Activated naive CD4-positive, alpha-beta T cell treated with anti-CD3 and anti-CD28 coated beads, Interleukin-2, amount 10 ng/mL, durations not matched to agents 7 days and 5 days (primary cell): ENCODE measurements at regions not wholly inside any gene's neighbourhood (a gene's known extent, or its start where the extent isn't known, plus 50 kb on each side); places are given as distances from the start of the nearest gene placed in this dataset.

Source experiments
- CTCF ChIA-PET: fragments of 350-600 bp; sonication (Branson Sonifier 250); formaldehyde crosslinking; loops from one replicate; lab custom pipeline; 2021; ENCODE audit warnings: antibody characterized with exemption; lab: Charles Lee
- DNase-seq: peaks from one replicate; pipeline ENCODE4 v3.0.0-alpha.2; 2020
- H3K27ac Mint-ChIP-seq: one replicate; pipeline ENCODE4 v1.8.0; 2021; ENCODE audit warnings: mild to moderate bottlenecking, moderate library complexity, mixed read lengths
- H3K27me3 Mint-ChIP-seq: one replicate; pipeline ENCODE4 v1.8.0; 2021; ENCODE audit warnings: mild to moderate bottlenecking, mixed read lengths
- H3K36me3 Mint-ChIP-seq: one replicate; pipeline ENCODE4 v1.8.0; 2021; ENCODE audit warnings: mixed read lengths
- H3K4me1 Mint-ChIP-seq: one replicate; pipeline ENCODE4 v1.8.0; 2021; ENCODE audit warnings: mixed read lengths
- H3K4me3 Mint-ChIP-seq: one replicate; pipeline ENCODE4 v1.8.0; 2021; ENCODE audit warnings: mild to moderate bottlenecking, moderate library complexity, mixed read lengths
- H3K9me3 Mint-ChIP-seq: one replicate; pipeline ENCODE4 v1.8.0; 2021; ENCODE audit warnings: mixed read lengths

DNA sequence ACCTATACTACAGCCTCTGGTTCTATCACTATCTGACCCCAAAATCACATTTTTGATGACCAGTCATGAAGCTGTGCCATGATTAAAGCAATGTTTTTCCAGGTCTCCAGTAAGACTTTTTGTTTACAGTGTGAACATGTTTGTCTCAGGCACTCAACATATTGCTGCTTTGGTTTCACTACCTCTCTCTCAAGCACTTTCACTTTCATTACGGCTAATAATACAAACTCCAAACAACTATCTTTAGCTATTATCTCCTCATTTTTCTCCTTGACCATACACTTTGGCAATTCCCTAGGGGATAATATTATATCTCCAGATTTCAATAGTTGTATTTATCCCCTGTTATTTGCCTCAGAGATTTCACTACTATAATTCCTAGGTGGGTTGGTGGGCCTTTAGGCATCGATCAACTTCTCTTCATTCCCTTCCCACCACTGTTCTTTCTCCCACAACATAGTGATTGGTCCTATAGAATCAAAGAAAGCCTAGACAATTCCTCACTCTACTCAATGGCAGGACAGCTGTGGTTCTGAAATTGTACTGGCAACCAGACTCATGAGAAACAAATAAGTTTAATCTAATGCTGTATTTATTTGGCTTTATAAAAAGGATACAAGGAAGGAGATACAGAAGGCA lies 261.4 kb upstream of the ZWINT start:
- DNase-seq = no peak
- H3K4me3 Mint-ChIP-seq = peak overlapping the region; percentile 50
- H3K36me3 Mint-ChIP-seq = no peaks in the 10 kb centered on the region
- H3K4me1 Mint-ChIP-seq = peaks cover 4% of the 10 kb centered on the region
- peaks cover 9% of the 10 kb centered on the region for H3K9me3 Mint-ChIP-seq
- H3K27me3 Mint-ChIP-seq = no peaks in the 10 kb centered on the region
- no peak overlapping the region for H3K27ac Mint-ChIP-seq
- CTCF ChIA-PET = no interaction called here

DNA sequence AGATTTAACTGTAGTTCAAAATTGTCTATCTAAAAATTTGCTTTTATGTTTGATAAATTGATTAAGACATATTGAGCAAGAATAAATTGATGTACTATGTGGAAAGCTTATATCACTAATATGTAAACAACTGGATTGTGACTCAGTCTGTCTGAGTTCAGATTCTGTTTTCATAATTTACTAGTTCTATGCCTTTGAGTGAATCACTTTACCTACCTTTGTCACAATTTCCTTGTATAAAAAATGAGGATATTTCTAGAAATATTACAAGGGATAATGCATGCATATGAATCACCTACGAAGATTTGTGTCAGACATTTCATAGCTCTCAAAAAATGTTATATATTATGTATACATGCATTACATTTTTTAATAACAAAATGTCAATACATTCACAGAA lies 245.1 kb upstream of the ZWINT start:
- CTCF ChIA-PET = no interaction called here
- H3K27me3 Mint-ChIP-seq = no peaks in the 10 kb centered on the region

DNA sequence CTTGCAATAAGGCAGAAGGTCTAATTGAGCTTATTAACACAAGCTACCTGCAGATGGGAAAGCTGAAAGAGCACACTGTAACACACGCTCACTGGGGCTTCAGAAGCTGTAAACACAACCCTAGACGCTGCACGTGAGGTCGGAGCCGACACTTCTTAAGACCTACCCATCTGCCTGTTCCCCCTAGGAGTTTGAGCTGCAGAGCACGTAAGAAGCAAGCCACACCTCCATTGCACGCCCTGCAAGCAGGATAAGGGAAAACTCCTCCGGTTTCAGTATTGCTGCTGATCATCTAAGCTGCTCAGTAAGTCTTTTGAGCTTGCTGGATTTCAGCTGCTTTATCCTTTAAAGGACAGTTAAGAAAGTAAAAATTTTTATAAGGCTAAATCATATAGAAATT lies 244.0 kb upstream of the ZWINT start:
- H3K4me1 Mint-ChIP-seq = no peaks in the 10 kb centered on the region
- H3K27ac Mint-ChIP-seq = no peak overlapping the region
- DNase-seq = no peak
- H3K9me3 Mint-ChIP-seq = no peaks in the 10 kb centered on the region
- no peaks in the 10 kb centered on the region for H3K36me3 Mint-ChIP-seq
- no peaks in the 10 kb centered on the region for H3K27me3 Mint-ChIP-seq
- CTCF ChIA-PET = no interaction called here
- H3K4me3 Mint-ChIP-seq = no peak overlapping the region

More for the DNA sequence above, 245.1 kb upstream of the ZWINT start:
- no peak overlapping the region for H3K27ac Mint-ChIP-seq
- H3K4me1 Mint-ChIP-seq = no peaks in the 10 kb centered on the region
- H3K9me3 Mint-ChIP-seq = no peaks in the 10 kb centered on the region
- no peak for DNase-seq
- no peak overlapping the region for H3K4me3 Mint-ChIP-seq
- H3K36me3 Mint-ChIP-seq = no peaks in the 10 kb centered on the region

DNA sequence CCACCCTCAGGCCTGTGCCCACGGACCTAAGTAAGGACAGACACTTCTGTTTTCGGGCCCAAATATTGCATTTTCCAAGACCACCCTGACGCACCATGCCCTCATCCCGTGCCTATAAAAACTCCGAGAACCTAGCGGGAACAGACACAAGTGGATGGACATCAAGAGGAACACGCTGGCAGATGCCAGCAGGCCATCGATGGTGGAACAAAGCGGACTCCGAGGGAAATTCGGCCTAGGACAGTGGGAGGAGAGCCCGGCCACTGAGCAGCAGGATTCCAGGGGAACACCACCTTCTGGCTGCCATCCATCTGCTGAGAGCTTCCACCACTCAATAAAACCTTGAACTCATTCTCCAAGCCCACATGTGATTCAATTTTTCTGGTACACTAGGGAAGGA lies 243.6 kb upstream of the ZWINT start:
- H3K36me3 Mint-ChIP-seq = no peaks in the 10 kb centered on the region
- H3K9me3 Mint-ChIP-seq = no peaks in the 10 kb centered on the region
- no peaks in the 10 kb centered on the region for H3K27me3 Mint-ChIP-seq
- no peaks in the 10 kb centered on the region for H3K4me1 Mint-ChIP-seq
- no peak overlapping the region for H3K27ac Mint-ChIP-seq
- H3K4me3 Mint-ChIP-seq = no peak overlapping the region
- DNase-seq = no peak
- CTCF ChIA-PET = no interaction called here

DNA sequence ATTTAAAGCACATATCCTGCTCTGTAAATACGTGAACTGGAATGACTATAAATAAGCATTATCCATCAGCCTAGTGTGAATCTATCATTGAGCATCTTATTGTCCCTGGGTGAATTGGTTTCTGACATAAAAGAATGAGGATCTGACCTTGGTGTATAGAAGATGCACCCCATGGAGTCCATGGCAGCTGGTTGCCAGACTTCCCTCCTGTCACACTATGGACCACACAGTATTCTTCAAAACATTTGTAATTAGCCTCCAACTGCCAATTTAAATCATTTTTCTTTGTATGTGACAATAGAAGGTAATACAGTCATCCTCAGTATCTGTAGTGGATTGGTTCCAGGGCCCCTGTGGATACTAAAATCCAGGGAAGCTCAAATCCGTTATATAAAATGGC lies 238.1 kb upstream of the ZWINT start:
- H3K36me3 Mint-ChIP-seq = no peaks in the 10 kb centered on the region
- CTCF ChIA-PET = no interaction called here
- no peak overlapping the region for H3K27ac Mint-ChIP-seq
- H3K9me3 Mint-ChIP-seq = peaks cover 3% of the 10 kb centered on the region
- no peak overlapping the region for H3K4me3 Mint-ChIP-seq
- DNase-seq = no peak
- H3K4me1 Mint-ChIP-seq = no peaks in the 10 kb centered on the region
- H3K27me3 Mint-ChIP-seq = no peaks in the 10 kb centered on the region

DNA sequence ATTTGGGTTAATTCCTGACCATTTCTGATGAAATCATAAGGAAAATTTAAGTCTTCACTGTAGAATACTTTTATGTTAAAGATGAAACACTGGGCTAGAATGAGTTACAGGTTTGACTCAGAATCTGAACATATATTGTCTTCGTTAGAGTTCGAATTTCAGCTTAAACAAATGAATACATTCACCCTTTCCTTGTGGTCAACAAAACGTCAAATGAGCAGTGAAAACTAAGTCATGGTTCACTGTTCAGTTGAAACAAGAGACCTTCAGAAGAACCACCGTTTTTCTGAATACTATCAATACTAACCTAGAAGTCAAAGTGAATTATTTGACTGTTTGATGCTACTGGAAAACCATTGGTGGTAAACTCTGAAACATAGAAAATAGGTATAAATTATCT lies 235.2 kb upstream of the ZWINT start:
- no peaks in the 10 kb centered on the region for H3K36me3 Mint-ChIP-seq
- no peak overlapping the region for H3K27ac Mint-ChIP-seq
- no peak overlapping the region for H3K4me3 Mint-ChIP-seq
- no peaks in the 10 kb centered on the region for H3K4me1 Mint-ChIP-seq
- no peak for DNase-seq
- no peaks in the 10 kb centered on the region for H3K27me3 Mint-ChIP-seq
- CTCF ChIA-PET = no interaction called here
- peaks cover 3% of the 10 kb centered on the region for H3K9me3 Mint-ChIP-seq

DNA sequence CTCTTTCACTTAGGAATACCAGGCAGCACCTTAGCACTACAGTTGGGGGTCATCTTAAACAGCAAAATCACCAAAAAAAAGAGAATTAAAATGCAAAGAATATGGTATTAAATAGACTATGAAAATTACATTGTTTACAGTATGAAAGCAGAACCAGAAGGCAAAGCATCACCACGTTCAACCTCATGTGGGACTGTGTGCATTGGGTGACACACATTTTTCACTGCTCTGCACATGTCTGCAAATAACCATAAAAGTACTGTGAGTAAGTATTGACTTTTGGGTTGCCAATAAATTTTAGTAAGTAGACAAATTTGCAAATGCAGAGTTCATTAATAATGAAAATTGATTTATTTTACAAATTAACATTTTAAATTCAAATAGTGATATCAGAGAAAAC lies 232.1 kb upstream of the ZWINT start:
- Mint-ChIP-seq H3K4me1 (no peaks in the 10 kb centered on the region), H3K27me3 (no peaks in the 10 kb centered on the region), H3K9me3 (peaks cover 5% of the 10 kb centered on the region), H3K4me3 (no peak overlapping the region), H3K36me3 (no peaks in the 10 kb centered on the region), H3K27ac (no peak overlapping the region)
- CTCF ChIA-PET = no interaction called here
- DNase-seq = no peak

DNA sequence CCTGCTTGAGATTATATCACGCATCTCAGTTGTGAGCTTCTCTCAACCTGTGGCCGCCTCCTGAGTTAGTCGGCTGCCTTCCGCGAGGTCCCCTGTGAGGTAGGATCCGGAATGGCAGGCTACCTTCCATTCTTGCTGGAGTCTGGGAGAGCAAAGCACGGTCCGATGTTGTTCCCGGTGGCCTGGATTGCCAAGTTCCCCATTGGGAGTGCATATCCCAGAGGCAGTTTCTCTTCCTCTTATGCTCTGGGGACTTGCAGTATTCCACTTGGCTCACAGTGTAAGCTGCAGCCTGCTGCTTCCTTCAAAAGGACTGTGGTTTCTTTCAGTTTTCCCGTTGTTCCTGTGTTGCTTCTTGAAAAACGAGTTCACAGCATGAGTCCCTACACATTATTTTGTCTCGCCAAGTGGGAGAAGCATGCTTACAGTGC lies 225.4 kb upstream of the ZWINT start:
- CTCF ChIA-PET = no interaction called here
- Mint-ChIP-seq H3K27me3 (no peaks in the 10 kb centered on the region), H3K9me3 (peaks cover 1% of the 10 kb centered on the region)

DNA sequence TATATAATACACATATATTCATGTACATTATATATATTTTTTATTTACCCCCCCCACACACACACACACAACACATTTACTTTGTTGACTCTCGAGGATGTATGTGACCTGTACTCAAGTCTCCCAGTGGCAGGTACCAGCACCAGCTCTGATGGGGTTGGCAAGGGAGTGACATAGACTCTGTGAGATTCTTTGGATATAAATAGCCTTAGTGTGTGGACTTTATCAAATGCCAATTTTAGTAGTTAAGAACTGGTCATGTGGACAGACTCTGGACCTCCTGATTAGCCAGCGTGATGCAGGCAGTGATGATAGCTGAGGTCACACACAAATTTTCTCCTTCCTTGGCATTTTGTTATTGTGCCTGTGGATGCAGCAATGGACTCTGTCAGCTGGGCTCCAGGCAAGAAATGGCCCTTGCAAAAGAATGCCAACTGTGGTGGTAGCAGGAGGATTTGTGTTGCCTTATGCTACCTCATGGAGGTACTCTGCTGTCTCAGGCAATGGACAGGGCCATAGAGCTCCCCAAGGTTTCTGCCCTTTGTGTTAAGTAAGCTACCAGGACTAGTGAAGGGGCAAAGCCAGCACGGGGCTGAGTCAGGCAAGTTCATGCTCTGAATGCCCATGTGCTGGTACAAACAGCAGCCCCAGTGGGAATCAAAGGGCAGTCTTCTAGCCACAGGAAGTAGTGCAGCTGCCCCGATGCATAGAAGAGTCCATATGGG lies 224.6 kb upstream of the ZWINT start:
- H3K27me3 Mint-ChIP-seq = no peaks in the 10 kb centered on the region
- H3K4me3 Mint-ChIP-seq = no peak overlapping the region
- peaks cover 1% of the 10 kb centered on the region for H3K9me3 Mint-ChIP-seq
- CTCF ChIA-PET = no interaction called here
- no peaks in the 10 kb centered on the region for H3K36me3 Mint-ChIP-seq
- no peak for DNase-seq
- H3K4me1 Mint-ChIP-seq = no peaks in the 10 kb centered on the region
- H3K27ac Mint-ChIP-seq = no peak overlapping the region

More for the DNA sequence above, 225.4 kb upstream of the ZWINT start:
- DNase-seq = no peak
- no peaks in the 10 kb centered on the region for H3K4me1 Mint-ChIP-seq
- H3K4me3 Mint-ChIP-seq = no peak overlapping the region
- no peaks in the 10 kb centered on the region for H3K36me3 Mint-ChIP-seq
- H3K27ac Mint-ChIP-seq = no peak overlapping the region

DNA sequence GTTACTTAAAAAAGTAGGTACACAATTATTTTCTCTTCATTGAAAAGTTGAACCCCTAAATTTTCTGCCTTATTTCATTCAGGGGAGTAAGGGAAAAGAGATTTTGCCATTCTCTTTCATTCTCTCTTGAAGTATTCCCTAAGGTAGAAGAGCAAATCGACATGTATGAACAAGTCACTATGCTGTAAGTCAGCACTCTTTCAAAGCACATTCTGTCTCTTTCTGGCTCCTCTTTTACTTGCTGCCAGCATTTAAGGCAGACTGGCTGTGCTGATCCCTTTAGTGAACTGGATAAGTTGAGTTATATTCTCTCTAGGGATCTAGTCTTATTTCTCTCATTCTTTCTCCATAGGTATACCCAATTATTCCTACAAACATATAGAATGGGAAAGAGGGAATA lies 222.3 kb upstream of the ZWINT start:
- Mint-ChIP-seq H3K27me3 (no peaks in the 10 kb centered on the region), H3K27ac (no peak overlapping the region), H3K4me3 (no peak overlapping the region), H3K36me3 (no peaks in the 10 kb centered on the region), H3K9me3 (no peaks in the 10 kb centered on the region), H3K4me1 (no peaks in the 10 kb centered on the region)
- CTCF ChIA-PET = no interaction called here
- DNase-seq = no peak

DNA sequence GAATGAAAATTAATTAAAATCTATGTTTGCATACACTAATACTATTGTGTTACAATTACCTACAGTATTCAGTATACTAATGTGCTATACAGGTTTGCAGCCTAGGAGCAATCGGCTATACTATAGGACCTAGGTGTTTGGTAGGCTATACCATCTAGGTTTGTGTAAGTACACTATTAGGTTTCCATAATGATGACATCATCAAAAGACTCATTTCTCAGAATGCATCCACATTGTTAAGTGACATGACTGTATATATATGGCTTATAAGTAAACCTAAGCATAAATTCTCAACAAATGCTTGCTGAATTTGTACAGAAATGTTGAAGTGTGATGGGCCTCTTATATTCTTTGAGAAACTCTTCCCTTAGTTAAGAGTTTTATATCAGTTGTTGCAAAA lies 206.5 kb upstream of the ZWINT start:
- peaks cover 12% of the 10 kb centered on the region for H3K9me3 Mint-ChIP-seq
- DNase-seq = no peak
- H3K27me3 Mint-ChIP-seq = no peaks in the 10 kb centered on the region
- no peak overlapping the region for H3K4me3 Mint-ChIP-seq
- H3K4me1 Mint-ChIP-seq = no peaks in the 10 kb centered on the region
- H3K27ac Mint-ChIP-seq = no peak overlapping the region
- H3K36me3 Mint-ChIP-seq = no peaks in the 10 kb centered on the region
- CTCF ChIA-PET = no interaction called here

DNA sequence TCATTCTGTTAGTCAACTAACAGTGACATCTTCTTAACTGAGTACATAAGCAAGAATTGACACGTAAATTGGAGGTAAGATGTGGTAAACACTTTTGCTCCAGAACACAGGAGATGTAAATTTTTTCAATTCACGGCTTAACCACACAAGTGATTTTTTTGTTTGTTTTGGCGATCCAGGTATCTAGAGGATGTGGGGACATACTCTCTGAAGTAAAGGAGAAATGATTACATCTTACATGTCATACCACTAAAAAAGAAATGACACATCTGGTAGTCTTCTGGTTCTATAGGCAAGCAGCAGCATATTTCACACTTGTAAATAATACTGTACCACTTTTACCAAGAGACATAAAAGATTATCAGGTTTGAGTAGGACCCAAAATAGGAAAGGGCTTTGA lies 200.3 kb upstream of the ZWINT start:
- CTCF ChIA-PET = no interaction called here
- Mint-ChIP-seq H3K36me3 (no peaks in the 10 kb centered on the region), H3K4me3 (no peak overlapping the region), H3K9me3 (peaks cover 3% of the 10 kb centered on the region), H3K4me1 (no peaks in the 10 kb centered on the region), H3K27ac (no peak overlapping the region), H3K27me3 (no peaks in the 10 kb centered on the region)
- DNase-seq = no peak

DNA sequence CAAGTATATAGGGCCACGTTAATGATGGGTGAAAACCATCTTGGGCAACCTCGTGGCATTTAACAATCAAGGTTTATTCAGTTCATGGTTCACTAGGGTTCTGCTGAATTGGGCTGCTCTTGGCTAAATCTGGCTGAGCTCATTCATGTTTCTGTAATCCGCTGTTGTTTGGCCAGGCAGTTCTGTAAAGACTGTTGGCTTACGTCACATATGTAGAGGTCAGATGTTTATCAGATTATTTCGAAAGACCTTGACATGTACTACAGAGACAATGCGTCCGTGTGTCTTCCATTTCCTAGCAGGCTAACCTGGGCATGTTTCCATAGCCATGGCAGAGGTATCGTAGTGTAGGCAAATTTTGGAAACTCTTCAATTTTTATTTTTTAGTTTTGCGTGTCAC lies 190.0 kb upstream of the ZWINT start:
- Mint-ChIP-seq H3K27me3 (no peaks in the 10 kb centered on the region), H3K4me3 (no peak overlapping the region), H3K4me1 (no peaks in the 10 kb centered on the region), H3K27ac (no peak overlapping the region), H3K9me3 (peaks cover 7% of the 10 kb centered on the region), H3K36me3 (no peaks in the 10 kb centered on the region)
- DNase-seq = no peak
- CTCF ChIA-PET = no interaction called here

DNA sequence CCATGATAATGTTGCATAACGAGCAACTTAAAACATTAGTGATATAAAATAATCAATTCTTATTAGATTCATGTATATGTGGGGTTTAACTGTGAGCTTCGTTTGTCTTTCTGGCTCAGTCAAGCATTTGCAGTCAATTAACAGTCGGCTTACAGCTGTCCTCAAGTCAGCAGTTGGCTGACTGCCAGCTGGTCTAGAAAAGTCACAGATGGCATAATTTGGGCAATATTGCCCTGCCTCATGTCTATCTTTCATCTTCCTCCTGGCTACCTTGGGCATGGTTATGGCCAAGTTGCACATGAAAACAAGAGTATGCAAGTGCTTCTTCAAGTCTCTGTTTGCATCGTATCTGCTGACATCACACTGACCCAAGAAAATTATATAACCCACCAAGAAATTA lies 186.1 kb upstream of the ZWINT start:
- Mint-ChIP-seq H3K4me3 (no peak overlapping the region), H3K9me3 (peaks cover 4% of the 10 kb centered on the region), H3K27me3 (no peaks in the 10 kb centered on the region), H3K36me3 (no peaks in the 10 kb centered on the region), H3K4me1 (no peaks in the 10 kb centered on the region), H3K27ac (no peak overlapping the region)
- no peak for DNase-seq
- CTCF ChIA-PET = no interaction called here

DNA sequence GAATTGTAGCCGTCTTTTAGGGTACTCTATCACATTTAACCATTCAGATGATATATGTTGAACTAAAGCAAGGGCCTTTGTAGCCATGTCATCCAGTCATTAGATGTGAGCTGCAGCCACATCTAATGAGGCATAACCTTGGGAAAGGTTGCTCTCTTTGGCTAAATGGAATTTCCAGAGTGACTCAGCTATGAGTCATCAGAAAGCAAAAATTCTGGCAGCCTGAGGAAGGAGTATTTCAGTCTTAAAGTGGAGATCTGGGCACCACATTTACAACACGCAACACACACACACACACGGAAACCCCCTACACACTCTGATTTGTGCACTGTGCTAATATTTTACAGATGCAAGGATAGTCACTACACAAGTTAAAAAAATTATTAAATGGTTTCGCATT lies 176.9 kb upstream of the ZWINT start:
- H3K27me3 Mint-ChIP-seq = no peaks in the 10 kb centered on the region
- no peak overlapping the region for H3K27ac Mint-ChIP-seq
- peaks cover 2% of the 10 kb centered on the region for H3K9me3 Mint-ChIP-seq
- no peaks in the 10 kb centered on the region for H3K4me1 Mint-ChIP-seq
- CTCF ChIA-PET = no interaction called here
- no peak overlapping the region for H3K4me3 Mint-ChIP-seq
- H3K36me3 Mint-ChIP-seq = no peaks in the 10 kb centered on the region
- no peak for DNase-seq
